HFF-Myc (cell line): ENCODE measurements at regions not wholly inside any gene's neighbourhood (a gene's known extent, or its start where the extent isn't known, plus 50 kb on each side); places are given as distances from the start of the nearest gene placed in this dataset.

Experiments used
- DNase-seq: peaks from one replicate; pipeline ENCODE4 v3.0.0-alpha.2; 2011; ENCODE audit warnings: low read depth; ENCODE audit errors: extremely low read depth
- H3K4me3 ChIP-seq: replicated peaks from 2 replicates; pipeline ENCODE4 v1.5.1; 2011; ENCODE audit warnings: low read depth, mild to moderate bottlenecking, control low read depth, low read length
- TF ChIP-seq, protein P1 (sequence below): IDR thresholded peaks from 2 replicates; pipeline ENCODE4 v1.5.1; 2012; ENCODE audit warnings: mild to moderate bottlenecking, low read depth, low read length, control low read depth; ENCODE audit errors: missing control alignments

DNA sequence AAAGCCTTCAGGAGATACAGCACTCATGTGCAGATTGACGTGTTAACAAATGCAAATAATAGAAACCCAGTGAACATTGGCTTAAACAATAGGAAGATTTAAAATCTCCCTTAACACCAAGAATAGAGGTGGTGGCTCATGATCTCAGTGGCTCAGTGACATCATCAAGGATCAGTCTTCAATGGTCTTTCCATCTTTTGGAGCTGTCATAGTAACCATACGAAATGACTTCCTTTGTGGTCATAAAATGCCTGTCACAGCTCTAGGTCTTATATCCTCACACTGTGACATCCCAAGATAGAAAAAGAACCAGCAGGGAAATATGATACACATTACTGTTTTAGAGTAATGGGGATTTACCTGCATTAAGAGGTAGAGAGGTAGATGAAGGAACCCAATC, 59.6 kb upstream of the ACKR3 start:
- H3K4me3 ChIP-seq = no peak overlapping the region
- no peak for DNase-seq
- TF ChIP-seq, protein P1, sequence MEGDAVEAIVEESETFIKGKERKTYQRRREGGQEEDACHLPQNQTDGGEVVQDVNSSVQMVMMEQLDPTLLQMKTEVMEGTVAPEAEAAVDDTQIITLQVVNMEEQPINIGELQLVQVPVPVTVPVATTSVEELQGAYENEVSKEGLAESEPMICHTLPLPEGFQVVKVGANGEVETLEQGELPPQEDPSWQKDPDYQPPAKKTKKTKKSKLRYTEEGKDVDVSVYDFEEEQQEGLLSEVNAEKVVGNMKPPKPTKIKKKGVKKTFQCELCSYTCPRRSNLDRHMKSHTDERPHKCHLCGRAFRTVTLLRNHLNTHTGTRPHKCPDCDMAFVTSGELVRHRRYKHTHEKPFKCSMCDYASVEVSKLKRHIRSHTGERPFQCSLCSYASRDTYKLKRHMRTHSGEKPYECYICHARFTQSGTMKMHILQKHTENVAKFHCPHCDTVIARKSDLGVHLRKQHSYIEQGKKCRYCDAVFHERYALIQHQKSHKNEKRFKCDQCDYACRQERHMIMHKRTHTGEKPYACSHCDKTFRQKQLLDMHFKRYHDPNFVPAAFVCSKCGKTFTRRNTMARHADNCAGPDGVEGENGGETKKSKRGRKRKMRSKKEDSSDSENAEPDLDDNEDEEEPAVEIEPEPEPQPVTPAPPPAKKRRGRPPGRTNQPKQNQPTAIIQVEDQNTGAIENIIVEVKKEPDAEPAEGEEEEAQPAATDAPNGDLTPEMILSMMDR = no peak

DNA sequence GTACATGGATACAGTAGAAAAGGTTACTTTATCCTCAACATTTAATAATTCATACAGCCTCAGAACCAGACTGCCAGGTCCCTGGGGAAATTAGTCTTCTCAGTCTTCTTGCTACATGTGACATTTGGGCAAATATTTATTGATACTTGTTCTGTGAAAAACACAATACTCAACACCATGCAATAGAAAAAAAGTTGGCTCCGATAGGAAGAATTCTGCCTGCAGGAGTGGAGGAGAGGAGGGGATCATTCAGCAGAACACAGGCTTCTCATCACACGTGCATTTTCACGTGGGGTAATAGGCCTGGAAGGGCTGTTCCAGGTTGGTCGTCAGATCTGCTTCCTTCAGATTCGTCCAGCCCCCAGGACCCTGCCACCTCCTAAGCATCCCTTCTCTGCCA, 58.4 kb upstream of the ACKR3 start:
- TF ChIP-seq, protein P1 = no peak
- DNase-seq = no peak

DNA sequence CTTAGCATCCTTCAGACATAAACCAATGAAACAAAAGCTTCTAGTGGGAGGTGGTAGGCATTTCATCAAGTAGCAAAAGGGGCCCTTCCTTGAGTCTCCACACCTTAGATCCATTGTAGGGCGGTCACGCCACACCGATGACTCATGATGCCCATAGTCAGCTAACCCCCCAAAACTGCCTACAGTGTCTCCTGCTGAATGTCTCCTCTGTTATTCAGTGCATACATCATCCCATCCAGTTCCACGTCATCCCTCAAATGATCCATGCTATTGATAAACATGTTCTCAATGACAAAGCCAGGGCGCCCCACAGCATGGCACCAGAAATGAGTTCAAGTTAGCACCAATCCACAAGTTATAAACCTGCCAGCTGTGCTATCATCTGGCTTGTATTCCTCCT, 57.4 kb upstream of the ACKR3 start:
- TF ChIP-seq, protein P1 = no peak
- DNase-seq = no peak
- H3K4me3 ChIP-seq = no peak overlapping the region

More for the DNA sequence above, 58.4 kb upstream of the ACKR3 start:
- no peak overlapping the region for H3K4me3 ChIP-seq

DNA sequence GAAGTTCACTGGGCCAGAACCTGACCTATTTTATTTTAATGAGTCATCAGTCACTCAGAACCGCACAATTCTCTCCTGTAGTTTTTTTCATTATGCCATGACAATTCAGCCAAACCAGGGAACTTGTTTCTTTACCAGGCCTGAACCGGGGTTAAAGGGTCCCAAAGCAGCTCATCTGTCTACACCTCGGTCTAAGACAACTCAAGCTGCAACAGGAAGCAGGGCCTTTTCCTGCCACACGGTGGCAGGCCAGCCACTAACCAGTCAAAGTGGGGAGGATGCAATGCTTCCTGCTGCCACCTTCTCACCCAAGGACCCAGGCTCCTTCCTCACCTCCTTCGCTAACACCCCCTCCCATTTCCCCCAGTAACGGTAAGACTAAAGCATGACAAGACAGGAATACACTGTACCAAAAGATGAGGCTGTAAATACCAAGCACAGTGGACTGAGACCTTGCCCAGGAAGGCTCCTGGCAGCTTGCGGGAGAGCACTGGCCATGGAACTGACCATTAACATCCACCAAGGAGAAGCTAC, 56.7 kb upstream of the ACKR3 start:
- H3K4me3 ChIP-seq = no peak overlapping the region
- peak; percentile 5 for DNase-seq
- TF ChIP-seq, protein P1 = peak; percentile 88

DNA sequence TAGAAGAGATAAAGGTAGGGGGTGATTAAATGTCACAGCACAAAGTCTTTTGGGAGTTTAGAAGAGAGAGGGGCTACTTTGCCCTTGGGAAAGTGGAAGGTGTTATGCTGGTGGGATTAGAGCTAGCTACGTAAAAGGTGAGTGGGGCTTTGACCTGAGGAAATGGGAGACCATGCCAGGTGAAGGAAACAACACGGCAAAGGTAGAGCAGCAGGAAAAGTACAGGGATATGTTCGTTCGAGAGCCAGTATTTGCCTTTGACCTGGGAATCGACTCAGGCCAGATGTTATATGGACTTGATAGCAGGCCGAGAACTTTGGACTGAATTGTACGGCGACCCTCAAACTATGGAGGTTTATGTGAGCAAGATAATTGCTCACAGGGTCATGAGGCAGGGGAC, 55.7 kb upstream of the ACKR3 start:
- DNase-seq = no peak
- no peak overlapping the region for H3K4me3 ChIP-seq
- TF ChIP-seq, protein P1 = no peak

DNA sequence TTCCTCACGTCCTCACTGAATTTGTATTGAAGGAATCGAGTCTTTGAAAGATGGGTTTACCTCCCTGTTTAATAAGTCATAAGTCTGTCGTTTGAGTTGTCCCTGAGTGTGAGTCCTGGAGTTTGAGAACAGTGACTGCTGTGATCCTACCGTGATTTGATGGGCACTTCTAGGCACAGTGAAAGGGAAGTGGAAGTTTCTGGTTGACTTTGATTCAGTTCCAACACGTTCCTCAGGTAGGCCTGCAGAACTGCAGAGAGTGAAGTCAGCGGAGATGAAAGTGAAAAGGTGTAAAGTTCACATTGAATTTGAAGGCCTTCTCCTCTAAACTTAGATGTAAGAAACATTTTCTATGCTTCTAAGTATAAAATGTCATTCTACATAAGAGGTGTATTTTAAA, 52.9 kb upstream of the ACKR3 start:
- DNase-seq = no peak
- no peak overlapping the region for H3K4me3 ChIP-seq
- TF ChIP-seq, protein P1 = no peak

DNA sequence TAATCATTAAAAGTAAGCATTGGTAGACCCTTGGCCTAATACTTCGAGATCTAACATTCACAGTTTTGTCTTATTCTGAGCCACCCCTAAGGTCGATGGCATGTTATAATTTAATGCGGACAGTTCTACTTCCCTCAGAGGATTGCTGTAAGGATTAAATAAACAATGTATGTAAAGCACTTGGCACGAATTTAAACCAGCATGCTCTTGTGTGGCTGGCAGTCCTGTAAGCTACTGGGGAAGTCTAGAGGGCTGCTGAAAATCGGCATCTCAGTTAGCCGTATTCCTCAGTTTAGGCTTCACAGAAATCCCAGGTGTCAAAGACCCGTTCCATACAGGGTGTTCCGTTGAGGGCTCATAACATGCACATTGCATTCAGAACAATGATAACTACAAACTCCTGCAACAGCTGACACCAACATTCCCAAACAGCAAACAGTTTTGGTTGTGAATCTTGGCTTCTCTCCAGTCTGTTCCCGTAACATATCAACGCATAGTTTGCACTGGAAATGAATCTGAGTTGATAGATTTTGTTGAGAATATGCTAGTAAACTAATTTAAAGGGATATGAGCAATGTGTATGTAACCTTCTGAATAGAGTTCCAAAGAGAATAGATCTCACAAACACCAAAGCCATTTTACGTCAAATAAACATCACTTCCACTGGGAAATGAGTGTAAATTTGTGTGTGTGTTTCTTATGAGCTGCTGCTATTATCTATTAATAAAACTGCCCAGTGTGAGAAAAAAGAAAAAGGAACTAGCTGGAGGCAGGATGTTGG, 52.2 kb upstream of the ACKR3 start:
- H3K4me3 ChIP-seq = no peak overlapping the region
- DNase-seq = no peak
- TF ChIP-seq, protein P1 = no peak
